HUES64 (cell line): ENCODE measurements at regions not wholly inside any gene's neighbourhood (a gene's known extent, or its start where the extent isn't known, plus 50 kb on each side); places are given as distances from the start of the nearest gene placed in this dataset.
A peak's percentile ranks its signal among the peaks of the same experiment; 100 is the strongest.

Experiments used
- H3K27ac ChIP-seq: 2 replicates; pipeline ENCODE4 v1.7.0; 2013; ENCODE audit warnings: low read depth, low read length, inconsistent platforms
- H3K27me3 ChIP-seq: 2 replicates; pipeline ENCODE4 v1.6.1; 2013; ENCODE audit warnings: mild to moderate bottlenecking, low read length; ENCODE audit not compliant: insufficient read depth
- H3K36me3 ChIP-seq: 2 replicates; pipeline ENCODE4 v1.6.1; 2013; ENCODE audit warnings: mild to moderate bottlenecking, low read length; ENCODE audit not compliant: insufficient read depth
- H3K4me1 ChIP-seq: 2 replicates; pipeline ENCODE4 v1.6.1; 2013; ENCODE audit warnings: mild to moderate bottlenecking, low read length, moderate library complexity; ENCODE audit not compliant: insufficient read depth
- H3K4me3 ChIP-seq: 2 replicates; pipeline ENCODE4 v1.5.1; 2013; ENCODE audit warnings: mild to moderate bottlenecking, low read length, moderate library complexity
- H3K9ac ChIP-seq: 2 replicates; pipeline ENCODE4 v1.6.1; 2013; ENCODE audit warnings: mild to moderate bottlenecking, low read depth, low read length
- H3K9me3 ChIP-seq: 2 replicates; pipeline ENCODE4 v1.6.1; 2013; ENCODE audit warnings: low read depth, low read length; ENCODE audit not compliant: insufficient read depth
- WGBS: fragments of 150-250, 120-280 bp; methylation state at CpG from one replicate; pipeline ENCODE4 v1.1.7; 2013; ENCODE audit warnings: missing lambda C conversion rate; 5-methylcytosine and 5-hydroxymethylcytosine counted together

GRCh38 chr6:37092923-37093727, 76.8 kb upstream of the PIM1 start:
- no peak overlapping the region for H3K27ac ChIP-seq
- H3K9me3 ChIP-seq: no peaks in the 10 kb centered on the region
- H3K4me1 ChIP-seq: peaks cover 3% of the 10 kb centered on the region; the same call in 1 of the 2 replicates
- no peak overlapping the region for H3K9ac ChIP-seq
- WGBS: 82% methylated on average over 14 of the region's 14 CpGs
- no peaks in the 10 kb centered on the region for H3K27me3 ChIP-seq
- H3K36me3 ChIP-seq: no peaks in the 10 kb centered on the region
- no peak overlapping the region for H3K4me3 ChIP-seq

- Histone ChIP-seq H3K27ac (no peak overlapping the region), H3K36me3 (no peaks in the 10 kb centered on the region), H3K4me3 (no peak overlapping the region), H3K4me1 (peaks cover 3% of the 10 kb centered on the region; the same call in 1 of the 2 replicates), H3K27me3 (no peaks in the 10 kb centered on the region), H3K9me3 (no peaks in the 10 kb centered on the region), H3K9ac (no peak overlapping the region)
- WGBS: 90% methylated on average over 6 of the region's 6 CpGs
Observed at GRCh38 chr6:37093728-37094069, 76.3 kb upstream of the PIM1 start.

GRCh38 chr6:37095997-37096396, 74.0 kb upstream of the PIM1 start:
- Histone ChIP-seq H3K27me3 (no peaks in the 10 kb centered on the region), H3K9me3 (no peaks in the 10 kb centered on the region), H3K9ac (no peak overlapping the region), H3K27ac (no peak overlapping the region), H3K4me3 (no peak overlapping the region), H3K36me3 (no peaks in the 10 kb centered on the region), H3K4me1 (peaks cover 4% of the 10 kb centered on the region; the same call in 1 of the 2 replicates)
- WGBS: 92% methylated on average over 1 of the region's 1 CpG

- WGBS: 88% methylated on average over 4 of the region's 4 CpGs
- Histone ChIP-seq H3K36me3 (no peaks in the 10 kb centered on the region), H3K27me3 (no peaks in the 10 kb centered on the region), H3K27ac (no peak overlapping the region), H3K4me3 (no peak overlapping the region), H3K9ac (no peak overlapping the region), H3K4me1 (peaks cover 14% of the 10 kb centered on the region), H3K9me3 (no peaks in the 10 kb centered on the region)
Observed at GRCh38 chr6:37097335-37097734, 72.6 kb upstream of the PIM1 start.

- peaks cover 25% of the 10 kb centered on the region for H3K4me1 ChIP-seq
- no peak overlapping the region for H3K27ac ChIP-seq
Observed at GRCh38 chr6:37099442-37099841, 70.5 kb upstream of the PIM1 start.

DNA sequence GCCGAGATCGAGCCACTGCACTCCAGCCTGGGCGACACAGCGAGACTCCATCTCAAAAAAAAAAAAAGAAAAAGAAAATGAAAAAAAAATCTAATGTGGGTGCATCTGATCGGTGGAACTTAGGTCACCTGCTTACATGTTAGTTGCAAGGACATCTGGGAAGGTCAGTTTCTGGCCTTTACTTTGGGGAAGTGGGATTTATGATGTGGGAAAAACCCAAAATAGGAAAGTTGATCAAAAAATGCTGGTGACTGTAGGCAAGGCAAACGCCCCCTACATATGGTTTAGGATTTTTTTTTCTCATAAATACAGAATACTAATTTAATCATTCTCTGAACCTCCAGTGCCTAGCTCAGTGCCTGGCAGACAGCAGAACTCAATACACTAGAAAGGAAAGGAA, 69.2 kb upstream of the PIM1 start:
- Histone ChIP-seq H3K9ac (no peak overlapping the region), H3K27ac (no peak overlapping the region), H3K9me3 (no peaks in the 10 kb centered on the region), H3K36me3 (no peaks in the 10 kb centered on the region), H3K4me1 (peaks cover 37% of the 10 kb centered on the region), H3K4me3 (no peak overlapping the region), H3K27me3 (no peaks in the 10 kb centered on the region)
- WGBS: 92% methylated on average over 5 of the region's 6 CpGs

More at GRCh38 chr6:37099442-37099841, 70.5 kb upstream of the PIM1 start:
- WGBS: 97% methylated on average over 2 of the region's 2 CpGs
- H3K4me3 ChIP-seq: no peak overlapping the region
- H3K9me3 ChIP-seq: no peaks in the 10 kb centered on the region
- no peaks in the 10 kb centered on the region for H3K27me3 ChIP-seq
- H3K9ac ChIP-seq: no peak overlapping the region
- no peaks in the 10 kb centered on the region for H3K36me3 ChIP-seq

DNA sequence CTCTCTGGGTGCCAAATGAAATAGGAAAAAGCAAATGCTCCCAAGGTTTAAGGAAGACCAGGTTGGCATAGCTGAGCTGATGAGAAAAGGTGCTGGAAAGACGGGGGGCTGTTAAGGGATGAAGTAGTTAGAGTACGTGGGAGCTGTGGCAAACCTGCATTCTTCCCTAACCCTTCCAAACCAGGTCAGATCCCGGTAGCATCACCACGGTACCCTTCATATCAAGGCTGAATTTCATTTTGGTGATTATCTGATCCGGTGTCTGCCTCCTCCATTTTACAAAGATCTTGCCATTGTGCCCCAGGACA, 68.0 kb upstream of the PIM1 start:
- Histone ChIP-seq H3K4me1 (peaks cover 39% of the 10 kb centered on the region), H3K9ac (peak overlapping the region; percentile 41)

GRCh38 chr6:37102299-37103168, 67.4 kb upstream of the PIM1 start:
- H3K4me3 ChIP-seq: peak overlapping the region; percentile 44
- no peaks in the 10 kb centered on the region for H3K36me3 ChIP-seq
- peak overlapping the region; percentile 41 for H3K9ac ChIP-seq
- H3K27me3 ChIP-seq: no peaks in the 10 kb centered on the region
- H3K27ac ChIP-seq: peak overlapping the region; percentile 82
- under 1% methylated on average over 33 of the region's 36 CpGs for WGBS
- H3K9me3 ChIP-seq: no peaks in the 10 kb centered on the region
- H3K4me1 ChIP-seq: peaks cover 39% of the 10 kb centered on the region

More for the DNA sequence above, 68.0 kb upstream of the PIM1 start:
- no peaks in the 10 kb centered on the region for H3K9me3 ChIP-seq
- peak overlapping the region; percentile 82 for H3K27ac ChIP-seq
- 27% methylated on average over 5 of the region's 5 CpGs for WGBS
- H3K36me3 ChIP-seq: no peaks in the 10 kb centered on the region
- no peaks in the 10 kb centered on the region for H3K27me3 ChIP-seq
- H3K4me3 ChIP-seq: peak overlapping the region; percentile 44

DNA sequence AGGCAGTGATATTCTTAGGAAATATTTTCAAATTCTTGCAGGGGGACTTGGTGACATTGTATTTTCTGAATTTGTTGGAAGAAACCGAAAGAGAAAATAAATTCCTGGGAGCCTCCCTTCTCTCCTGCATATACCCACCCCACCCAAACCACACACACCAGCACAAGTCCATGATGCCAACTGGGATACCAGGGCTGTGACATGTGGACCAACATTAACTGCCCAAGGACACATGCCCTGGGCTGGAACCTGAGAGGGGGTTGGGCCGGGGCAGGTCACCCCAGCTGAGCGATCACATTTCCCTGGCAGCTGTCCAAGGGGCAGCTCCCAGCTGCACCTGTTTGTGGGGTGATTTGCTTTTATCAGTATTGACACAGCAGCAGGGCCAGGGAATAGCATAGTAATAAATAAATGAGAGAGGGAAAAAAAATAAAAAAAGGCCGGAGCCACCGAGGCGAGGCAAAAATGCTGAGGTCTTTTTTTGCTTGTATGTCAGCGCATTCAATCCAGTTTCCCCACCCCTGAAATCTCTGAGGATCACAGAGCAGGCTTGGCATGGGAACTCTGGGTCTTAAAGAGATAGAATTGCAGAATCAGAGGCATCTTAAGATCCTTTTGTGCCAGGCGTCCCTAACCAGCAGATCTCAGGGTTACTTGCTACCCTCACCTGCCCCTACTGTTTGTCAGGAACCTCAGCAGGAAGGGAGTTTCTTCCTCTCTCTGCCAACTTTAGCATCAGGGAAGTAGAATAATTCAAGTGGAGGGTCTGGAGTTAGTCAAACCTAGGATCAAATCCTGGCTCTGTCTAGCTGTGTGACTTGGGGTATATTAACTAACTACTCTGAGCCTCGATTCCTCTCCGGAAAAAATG, 66.5 kb upstream of the PIM1 start:
- Histone ChIP-seq H3K36me3 (no peaks in the 10 kb centered on the region), H3K4me1 (peaks cover 39% of the 10 kb centered on the region), H3K9me3 (no peaks in the 10 kb centered on the region), H3K4me3 (peak overlapping the region; percentile 44), H3K27me3 (no peaks in the 10 kb centered on the region), H3K27ac (peak overlapping the region; percentile 82), H3K9ac (peak overlapping the region; percentile 41; the same call in 1 of the 2 replicates)
- 50% methylated on average over 10 of the region's 10 CpGs for WGBS

DNA sequence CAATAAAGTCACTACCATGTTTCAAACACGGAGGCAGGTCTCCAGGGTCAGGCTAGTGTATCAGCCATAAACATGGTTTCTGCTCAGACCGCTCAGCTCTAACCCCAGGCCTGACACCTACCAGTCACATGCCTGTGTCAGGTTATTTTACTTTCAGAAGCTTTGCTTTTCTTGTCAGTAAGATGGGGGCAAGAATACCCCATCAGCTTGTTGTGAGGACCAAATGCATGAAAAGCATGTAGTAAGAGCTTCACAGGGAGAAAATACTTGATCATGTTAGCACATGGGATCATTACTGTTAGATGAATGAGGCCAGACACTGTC, 65.2 kb upstream of the PIM1 start:
- 53% methylated on average over 2 of the region's 2 CpGs for WGBS
- H3K9me3 ChIP-seq: no peaks in the 10 kb centered on the region
- H3K9ac ChIP-seq: no peak overlapping the region
- peak overlapping the region; percentile 48; the same call in 1 of the 2 replicates for H3K27ac ChIP-seq
- no peak overlapping the region for H3K4me3 ChIP-seq
- H3K36me3 ChIP-seq: peaks cover 5% of the 10 kb centered on the region; the same call in 1 of the 2 replicates
- no peaks in the 10 kb centered on the region for H3K27me3 ChIP-seq
- peaks cover 39% of the 10 kb centered on the region for H3K4me1 ChIP-seq
